ENCODE measurements at regions not wholly inside any gene's neighbourhood (a gene's known extent, or its start where the extent isn't known, plus 50 kb on each side); places are given as distances from the start of the nearest gene placed in this dataset.

GRCh38 chr3:181533811-181534210 lies 177.9 kb upstream of the SOX2 start:
- no peaks in the 10 kb centered on the region for H3K36me3 ChIP-seq (ENCODE audit: control insufficient read depth in 2 of 2, insufficient read depth in 1 of 2, low read length in 2 of 2)
- CTCF ChIA-PET: no interaction called here
- 0 out of 2 replicates have a peak, but pooled peaks cover 2% of the 10 kb centered on the region for H3K9me3 ChIP-seq (ENCODE audit: control insufficient read depth, insufficient read depth, low read depth, low read length)
- H3K4me3 ChIP-seq (ENCODE audit: low read depth, low read length): no peak overlapping the region
- H3K27ac ChIP-seq (ENCODE audit: extremely low read depth, low read depth, low read length): no peak overlapping the region
- no peaks in the 10 kb centered on the region; the same call in 1 of the 2 replicates for H3K4me1 ChIP-seq (ENCODE audit: control insufficient read depth, insufficient read depth, low read length)
- POLR2A ChIA-PET: no interaction called here
- TF ChIP-seq ZNF274 (IDR thresholded peaks at IDR 0.05; ENCODE audit: low read length) (no peak), ZNF274 (tag by site-specific recombination; IDR thresholded peaks at IDR 0.05; ENCODE audit: borderline replicate concordance) (no peak), ZNF776 (tag by site-specific recombination; IDR thresholded peaks at IDR 0.05; ENCODE audit: borderline replicate concordance) (no peak), KLF9 (tag by site-specific recombination; IDR thresholded peaks at IDR 0.05; ENCODE audit: low read depth) (no peak), ZNF404 (tag by site-specific recombination; IDR thresholded peaks at IDR 0.05) (no peak), GLI4 (tag by site-specific recombination; IDR thresholded peaks at IDR 0.05) (no peak), ZNF239 (tag by site-specific recombination; IDR thresholded peaks at IDR 0.05) (no peak)

GRCh38 chr3:181530584-181530983 lies 181.1 kb upstream of the SOX2 start:
- TF ChIP-seq ZNF23 (tag by site-specific recombination; IDR thresholded peaks at IDR 0.05; ENCODE audit: borderline replicate concordance): no peak
- Histone ChIP-seq H3K4me3 (ENCODE audit: low read depth, low read length) (no peak overlapping the region), H3K36me3 (ENCODE audit: control insufficient read depth in 2 of 2, insufficient read depth in 1 of 2, low read length in 2 of 2) (no peaks in the 10 kb centered on the region), H3K27ac (ENCODE audit: extremely low read depth, low read depth, low read length) (no peak overlapping the region), H3K4me1 (ENCODE audit: control insufficient read depth, insufficient read depth, low read length) (no peaks in the 10 kb centered on the region), H3K9me3 (ENCODE audit: control insufficient read depth, insufficient read depth, low read depth, low read length) (no peaks in the 10 kb centered on the region)
- POLR2A ChIA-PET: no interaction called here
- CTCF ChIA-PET: interaction anchor here (0.6 to 0.7 kb wide), 2 partner anchors 170 to 204 kb away, joined by 3 to 4 read pairs; no protein-coding TSS in a partner anchor

- no peaks in the 10 kb centered on the region for H3K4me1 ChIP-seq (ENCODE audit: control insufficient read depth, insufficient read depth, low read length)
- no peaks in the 10 kb centered on the region for H3K9me3 ChIP-seq (ENCODE audit: control insufficient read depth, insufficient read depth, low read depth, low read length)
- H3K36me3 ChIP-seq (ENCODE audit: control insufficient read depth in 2 of 2, insufficient read depth in 1 of 2, low read length in 2 of 2): no peaks in the 10 kb centered on the region
- ChIA-PET CTCF (interaction anchor here (0.6 kb wide), 1 partner anchor 113 kb away, joined by 4 read pairs; no protein-coding TSS in a partner anchor), POLR2A (no interaction called here)
- no peak for TF ChIP-seq ZBTB8A (tag by site-specific recombination; IDR thresholded peaks at IDR 0.05)
- TF ChIP-seq ZNF311 (tag by site-specific recombination; IDR thresholded peaks at IDR 0.05; ENCODE audit: borderline replicate concordance): no peak
- TF ChIP-seq CTCF (tag by site-specific recombination; IDR thresholded peaks at IDR 0.05): no peak
- TF ChIP-seq ZNF645 (tag by site-specific recombination; IDR thresholded peaks at IDR 0.05): no peak
- no peak for TF ChIP-seq KLF9 (tag by site-specific recombination; IDR thresholded peaks at IDR 0.05; ENCODE audit: low read depth)
- TF ChIP-seq ZNF600 (tag by site-specific recombination; IDR thresholded peaks at IDR 0.05): no peak
- TF ChIP-seq FEZF1 (tag by site-specific recombination; IDR thresholded peaks at IDR 0.05): no peak
- TF ChIP-seq ZNF112 (tag by site-specific recombination; IDR thresholded peaks at IDR 0.05): no peak
- TF ChIP-seq ZNF768 (tag by site-specific recombination; IDR thresholded peaks at IDR 0.05): no peak
- no peak for TF ChIP-seq ZNF623 (tag by site-specific recombination; IDR thresholded peaks at IDR 0.05)
- no peak for TF ChIP-seq ZNF530 (tag by site-specific recombination; IDR thresholded peaks at IDR 0.05; ENCODE audit: low read depth)
- no peak overlapping the region for H3K27ac ChIP-seq (ENCODE audit: extremely low read depth, low read depth, low read length)
- no peak overlapping the region for H3K4me3 ChIP-seq (ENCODE audit: low read depth, low read length)
Observed at GRCh38 chr3:181521831-181522230, 189.9 kb upstream of the SOX2 start.

Measured in HEK293 (cell line).